Body of pancreas (tissue), 4 donors: ENCODE measurements at regions not wholly inside any gene's neighbourhood (a gene's known extent, or its start where the extent isn't known, plus 50 kb on each side); places are given as distances from the start of the nearest gene placed in this dataset.
A peak's percentile ranks its signal among the peaks of the same experiment; 100 is the strongest.

Experiments used
- ATAC-seq: fragments of 150-250 bp; one replicate; pipeline ENCODE4 v1.9.1; 2016
- DNase-seq, 4 donors: peaks; one replicate each; pipeline ENCODE4 v3.0.0-alpha.2; 2019
- H3K27ac ChIP-seq, 4 donors: fragments of 200-600 bp; sonication (generic); 1 replicate in 3 of 4; 2 replicates in 1 of 4; pipeline versions ENCODE4 v1.5.1 to v1.6.1; 2016 to 2019; ENCODE audit warnings: mild to moderate bottlenecking in 1 of 4, mixed read lengths in 1 of 4, moderate library complexity in 1 of 4
- H3K27me3 ChIP-seq, 2 donors: fragments of 200-600 bp; sonication (generic); one replicate each; pipeline ENCODE4 v1.6.0; 2016; ENCODE audit warnings: mild to moderate bottlenecking in 1 of 2
- H3K36me3 ChIP-seq, 2 donors: fragments of 200-600 bp; sonication (generic); replicated peaks in 1 of 2; 2 replicates each; pipeline ENCODE4 v1.5.1; 2016; ENCODE audit warnings: low read depth in 2 of 2; ENCODE audit not compliant: insufficient read depth in 1 of 2
- H3K4me1 ChIP-seq: fragments of 200-600 bp; sonication (generic); one replicate; pipeline ENCODE4 v1.6.0; 2016
- H3K4me3 ChIP-seq, 2 donors: fragments of 200-600 bp; sonication (generic); 1 replicate in 1 of 2; 2 replicates in 1 of 2; pipeline ENCODE4 v1.5.1; 2016 to 2019
- H3K9me3 ChIP-seq, 3 donors: fragments of 200-600 bp; sonication (generic); 1 replicate in 2 of 3; 2 replicates in 1 of 3; pipeline ENCODE4 v1.5.1; 2016
- CTCF ChIP-seq, 7 experiments: fragments of 450-650 bp in 4 of 7; fragments of 200-600 bp in 3 of 7; sonication (generic) in 3 of 7; IDR thresholded peaks; one replicate each; pipeline ENCODE4 v1.5.1; 2016 to 2019; ENCODE audit warnings: antibody characterized with exemption in 7 of 7
- POLR2A ChIP-seq, 3 donors: fragments of 450-650 bp; IDR thresholded peaks; one replicate each; pipeline ENCODE4 v1.6.1; 2016; ENCODE audit warnings: antibody characterized with exemption in 3 of 3, mild to moderate bottlenecking in 2 of 3
- WGBS, 2 donors: methylation state at CpG; one replicate each; pipeline ENCODE4 v1.1.5; 2017; 5-methylcytosine and 5-hydroxymethylcytosine counted together
- intact Hi-C: fragments of 100-400 bp; cut with DNase I; formaldehyde crosslinking; loops from one replicate; pipeline ENCODE4 v1.15.1; 2023

- Histone ChIP-seq H3K36me3 (no peaks in the 10 kb centered on the region), H3K27ac (no peak overlapping the region), H3K4me3 (no peak overlapping the region), H3K9me3 (peaks cover 0 to 3% (median 0%) of the 10 kb centered on the region in 3 donors), H3K27me3 (no peaks in the 10 kb centered on the region), H3K4me1 (no peaks in the 10 kb centered on the region)
- intact Hi-C loops: no loop called here
- TF ChIP-seq CTCF (IDR thresholded peaks at IDR 0.05): no peak
- no peak for TF ChIP-seq POLR2A (IDR thresholded peaks at IDR 0.05)
- WGBS, 2 donors: 55 to 59% methylated on average over 3 to 8 of the region's 8 CpGs
- no peak for DNase-seq
- peak; percentile 52 for ATAC-seq
Observed at GRCh38 chr10:78831461-78831860, 237.3 kb upstream of the ZMIZ1 start.

GRCh38 chr10:78832281-78832680 is 236.5 kb upstream of the ZMIZ1 start:
- H3K9me3 ChIP-seq: peaks cover 0 to 3% (median 0%) of the 10 kb centered on the region in 3 donors
- no peaks in the 10 kb centered on the region for H3K4me1 ChIP-seq
- intact Hi-C loops: no loop called here
- H3K27ac ChIP-seq: no peak overlapping the region
- H3K36me3 ChIP-seq: no peaks in the 10 kb centered on the region
- 77 to 81% methylated on average over 2 of the region's 2 CpGs for WGBS, 2 donors
- DNase-seq: no peak
- no peak for TF ChIP-seq CTCF (IDR thresholded peaks at IDR 0.05)
- TF ChIP-seq POLR2A (IDR thresholded peaks at IDR 0.05): no peak
- H3K27me3 ChIP-seq: no peaks in the 10 kb centered on the region
- H3K4me3 ChIP-seq: no peak overlapping the region
- no peak for ATAC-seq

GRCh38 chr10:78838141-78838657 is 230.6 kb upstream of the ZMIZ1 start:
- DNase-seq (no peak), ATAC-seq (peak; percentile 12)
- Histone ChIP-seq H3K9me3 (peaks cover 0 to under 1% (median 0%) of the 10 kb centered on the region in 3 donors), H3K36me3 (no peaks in the 10 kb centered on the region), H3K4me3 (no peak overlapping the region), H3K4me1 (no peaks in the 10 kb centered on the region), H3K27ac (no peak overlapping the region), H3K27me3 (no peaks in the 10 kb centered on the region)
- WGBS, 2 donors: 47 to 78% methylated on average over 5 of the region's 5 CpGs
- no peak for TF ChIP-seq CTCF (IDR thresholded peaks at IDR 0.05)
- TF ChIP-seq POLR2A (IDR thresholded peaks at IDR 0.05): no peak
- intact Hi-C loops: no loop called here

GRCh38 chr10:78843495-78843894 is 225.3 kb upstream of the ZMIZ1 start:
- H3K4me1 ChIP-seq: no peaks in the 10 kb centered on the region
- H3K36me3 ChIP-seq: no peaks in the 10 kb centered on the region
- 100% methylated on average over 1 of the region's 1 CpG for WGBS, 2 donors
- DNase-seq (no peak), ATAC-seq (no peak)
- no peaks in the 10 kb centered on the region for H3K9me3 ChIP-seq
- H3K4me3 ChIP-seq: no peak overlapping the region
- no peaks in the 10 kb centered on the region for H3K27me3 ChIP-seq
- intact Hi-C loops: no loop called here
- TF ChIP-seq POLR2A (IDR thresholded peaks at IDR 0.05) (no peak), CTCF (IDR thresholded peaks at IDR 0.05) (no peak)
- no peak overlapping the region for H3K27ac ChIP-seq

GRCh38 chr10:78844960-78845607 is 223.7 kb upstream of the ZMIZ1 start:
- Histone ChIP-seq H3K9me3 (no peaks in the 10 kb centered on the region), H3K27me3 (no peaks in the 10 kb centered on the region), H3K4me1 (no peaks in the 10 kb centered on the region), H3K4me3 (no peak overlapping the region), H3K36me3 (no peaks in the 10 kb centered on the region), H3K27ac (no peak overlapping the region)
- TF ChIP-seq POLR2A (IDR thresholded peaks at IDR 0.05) (no peak), CTCF (IDR thresholded peaks at IDR 0.05) (no peak)
- no peak for DNase-seq
- WGBS, 2 donors: 54% methylated on average over 10 of the region's 10 CpGs
- no peak for ATAC-seq
- intact Hi-C loops: no loop called here
